Colonic mucosa (tissue), 4 donors: ENCODE measurements at regions not wholly inside any gene's neighbourhood (a gene's known extent, or its start where the extent isn't known, plus 50 kb on each side); places are given as distances from the start of the nearest gene placed in this dataset.

ENCODE experiments used
- DNase-seq: peaks from one replicate; pipeline ENCODE4 v3.0.0-alpha.2; 2020
- H3K27ac ChIP-seq: fragments of 200-600 bp; one replicate; pipeline ENCODE4 v1.8.0; 2021
- H3K27me3 ChIP-seq: fragments of 200-600 bp; one replicate; pipeline ENCODE4 v1.8.0; 2021
- H3K36me3 ChIP-seq: fragments of 200-600 bp; one replicate; pipeline ENCODE4 v1.8.0; 2021
- H3K4me1 ChIP-seq: fragments of 200-600 bp; one replicate; pipeline ENCODE4 v1.8.0; 2021; ENCODE audit warnings: mild to moderate bottlenecking
- H3K4me3 ChIP-seq: fragments of 200-600 bp; one replicate; pipeline ENCODE4 v1.8.0; 2021
- H3K9ac ChIP-seq, 2 donors: one replicate each; pipeline ENCODE4 v1.7.0; 2013; ENCODE audit warnings: control low read depth in 2 of 2, low read depth in 2 of 2, low read length in 2 of 2
- H3K9me3 ChIP-seq: fragments of 200-600 bp; one replicate; pipeline ENCODE4 v1.8.0; 2021
- intact Hi-C: fragments of 100-400 bp; cut with DNase I; formaldehyde crosslinking; loops from one replicate; pipeline ENCODE4 v1.14.1; 2022
- TF ChIP-seq, protein P1 (sequence below): fragments of 200-600 bp; IDR thresholded peaks from one replicate; pipeline ENCODE4 v1.8.0; 2022; ENCODE audit warnings: antibody characterized with exemption, mild to moderate bottlenecking
- donor health status: healthy.
- donor health status: DM: no; HTN: no; CAD: no.
- donor health status: DM: no; HTN: no; CAD: no.

DNA sequence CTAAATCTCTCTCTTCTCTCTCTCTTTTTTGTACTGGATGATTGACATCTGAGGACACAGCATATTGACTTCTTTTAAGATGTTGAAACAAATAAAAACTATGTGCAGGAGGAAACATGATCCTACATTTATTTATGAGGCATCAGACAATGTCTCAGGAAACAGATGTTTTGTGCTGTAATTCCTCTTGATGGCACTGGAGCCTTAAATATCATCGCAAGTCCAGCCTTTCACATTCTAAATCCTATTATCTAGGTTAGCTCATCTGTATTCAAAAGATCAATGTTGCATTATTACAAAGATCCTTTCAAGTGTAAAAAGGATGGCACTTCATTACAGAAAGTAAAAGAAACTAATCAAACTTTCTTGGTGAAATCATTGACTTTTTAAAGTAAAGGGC is 63.9 kb downstream of the MAT2B start:
- no peak for DNase-seq
- H3K4me1 ChIP-seq = no peaks in the 10 kb centered on the region
- intact Hi-C loops = loop anchor here (5.0 to 10.0 kb wide), 3 partner anchors 448 to 1638 kb away; no protein-coding TSS in a partner anchor
- no peaks in the 10 kb centered on the region for H3K27me3 ChIP-seq
- no peaks in the 10 kb centered on the region for H3K36me3 ChIP-seq
- no peaks in the 10 kb centered on the region for H3K9me3 ChIP-seq
- TF ChIP-seq, protein P1, sequence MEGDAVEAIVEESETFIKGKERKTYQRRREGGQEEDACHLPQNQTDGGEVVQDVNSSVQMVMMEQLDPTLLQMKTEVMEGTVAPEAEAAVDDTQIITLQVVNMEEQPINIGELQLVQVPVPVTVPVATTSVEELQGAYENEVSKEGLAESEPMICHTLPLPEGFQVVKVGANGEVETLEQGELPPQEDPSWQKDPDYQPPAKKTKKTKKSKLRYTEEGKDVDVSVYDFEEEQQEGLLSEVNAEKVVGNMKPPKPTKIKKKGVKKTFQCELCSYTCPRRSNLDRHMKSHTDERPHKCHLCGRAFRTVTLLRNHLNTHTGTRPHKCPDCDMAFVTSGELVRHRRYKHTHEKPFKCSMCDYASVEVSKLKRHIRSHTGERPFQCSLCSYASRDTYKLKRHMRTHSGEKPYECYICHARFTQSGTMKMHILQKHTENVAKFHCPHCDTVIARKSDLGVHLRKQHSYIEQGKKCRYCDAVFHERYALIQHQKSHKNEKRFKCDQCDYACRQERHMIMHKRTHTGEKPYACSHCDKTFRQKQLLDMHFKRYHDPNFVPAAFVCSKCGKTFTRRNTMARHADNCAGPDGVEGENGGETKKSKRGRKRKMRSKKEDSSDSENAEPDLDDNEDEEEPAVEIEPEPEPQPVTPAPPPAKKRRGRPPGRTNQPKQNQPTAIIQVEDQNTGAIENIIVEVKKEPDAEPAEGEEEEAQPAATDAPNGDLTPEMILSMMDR = no peak
- H3K9ac ChIP-seq = no peak overlapping the region
- no peak overlapping the region for H3K4me3 ChIP-seq
- no peak overlapping the region for H3K27ac ChIP-seq

DNA sequence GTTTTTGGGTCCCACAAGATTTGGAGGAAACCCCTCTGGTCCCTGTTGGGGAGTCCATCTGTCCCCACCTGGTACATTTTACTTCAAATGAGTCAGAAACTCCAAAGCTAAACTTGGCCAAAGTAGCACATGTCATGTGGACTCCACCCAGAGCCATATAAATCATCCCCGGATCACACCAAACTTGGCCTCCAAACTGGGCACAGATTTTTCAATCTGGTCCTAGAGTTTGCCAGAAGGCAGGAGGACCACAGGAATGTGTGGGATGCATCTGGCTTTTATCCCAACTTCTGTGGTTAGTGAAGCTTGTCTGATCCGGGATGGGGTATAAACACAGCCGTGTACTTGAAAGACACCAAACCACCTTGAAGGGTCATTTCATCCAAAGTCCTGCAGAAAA is 66.3 kb downstream of the MAT2B start:
- H3K9ac ChIP-seq = no peak overlapping the region
- no peaks in the 10 kb centered on the region for H3K36me3 ChIP-seq
- intact Hi-C loops = no loop called here
- no peak for DNase-seq
- TF ChIP-seq, protein P1 = no peak
- H3K27ac ChIP-seq = no peak overlapping the region
- H3K4me1 ChIP-seq = no peaks in the 10 kb centered on the region
- H3K9me3 ChIP-seq = no peaks in the 10 kb centered on the region
- H3K27me3 ChIP-seq = no peaks in the 10 kb centered on the region
- no peak overlapping the region for H3K4me3 ChIP-seq

DNA sequence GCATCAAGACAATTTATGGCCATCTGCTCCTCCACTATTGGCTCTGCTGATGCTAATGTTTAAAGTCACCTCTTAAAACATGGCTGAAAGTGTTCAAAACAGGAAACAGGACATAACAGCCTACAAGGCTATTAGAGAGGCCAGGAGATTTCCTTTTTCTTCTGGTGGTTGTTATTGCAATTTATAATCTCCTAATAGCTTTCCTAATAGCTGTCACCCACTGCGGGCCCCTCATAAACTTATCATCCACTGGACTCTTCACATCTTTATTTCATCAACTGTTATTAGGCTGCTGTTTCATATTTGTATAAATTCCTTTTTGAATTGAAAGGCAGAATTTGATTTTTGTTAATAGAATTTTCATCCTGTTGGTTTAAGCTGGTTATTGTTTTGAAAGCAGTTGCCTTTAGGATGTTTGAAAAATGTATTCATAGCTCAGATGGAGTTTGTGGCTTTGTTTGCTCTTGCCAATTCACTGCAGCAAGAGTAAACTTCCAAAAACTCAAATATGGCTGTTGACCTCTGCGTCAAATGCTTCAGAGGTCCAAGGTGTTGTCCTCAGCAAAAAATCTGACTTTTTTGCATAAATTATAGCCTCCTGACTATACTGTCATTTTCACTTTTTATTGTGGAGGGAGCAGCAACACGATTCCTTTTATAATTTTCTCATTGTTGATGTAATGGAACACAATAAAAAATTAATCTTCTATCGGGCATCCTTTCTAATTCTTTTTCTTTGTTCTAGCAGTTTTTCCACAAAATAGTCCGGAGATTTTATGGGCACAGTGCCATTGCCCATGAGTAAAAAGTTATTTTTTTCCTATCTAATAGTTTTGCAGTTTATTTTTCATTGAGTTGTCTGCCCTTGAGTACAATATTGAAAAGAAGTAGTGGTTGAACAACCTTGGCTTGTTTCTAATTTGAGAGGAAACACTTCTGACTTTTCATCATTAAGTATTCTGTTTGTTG is 69.3 kb downstream of the MAT2B start:
- no peak for DNase-seq
- Histone ChIP-seq H3K36me3 (no peaks in the 10 kb centered on the region), H3K4me1 (no peaks in the 10 kb centered on the region), H3K27ac (no peak overlapping the region), H3K4me3 (no peak overlapping the region), H3K9me3 (no peaks in the 10 kb centered on the region), H3K27me3 (no peaks in the 10 kb centered on the region), H3K9ac (no peak overlapping the region)
- TF ChIP-seq, protein P1 = no peak
- intact Hi-C loops = no loop called here

DNA sequence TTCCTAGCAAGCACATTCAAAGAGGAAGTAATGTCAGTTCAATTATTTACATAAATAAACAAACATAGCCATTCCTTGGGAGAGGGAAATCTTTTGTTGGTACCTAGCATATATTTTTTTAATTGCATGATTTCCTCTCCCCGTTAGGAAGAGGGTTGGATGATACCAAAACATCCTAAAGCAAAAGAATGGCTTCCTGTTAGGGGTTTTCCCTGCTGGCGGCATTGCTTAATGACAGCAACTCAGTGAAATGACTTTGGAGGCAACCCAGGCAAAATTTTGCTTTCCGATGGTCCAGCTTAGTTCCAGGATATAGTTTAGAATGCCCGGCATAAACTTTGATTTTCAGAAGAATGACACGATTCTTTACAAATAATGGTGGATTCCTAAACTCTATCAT is 73.2 kb downstream of the MAT2B start:
- H3K27me3 ChIP-seq = no peaks in the 10 kb centered on the region
- intact Hi-C loops = no loop called here
- H3K4me3 ChIP-seq = no peak overlapping the region
- no peak for DNase-seq
- H3K4me1 ChIP-seq = peaks cover 6% of the 10 kb centered on the region
- TF ChIP-seq, protein P1 = no peak
- no peaks in the 10 kb centered on the region for H3K36me3 ChIP-seq
- H3K9me3 ChIP-seq = no peaks in the 10 kb centered on the region
- H3K27ac ChIP-seq = no peak overlapping the region
- H3K9ac ChIP-seq = no peak overlapping the region

DNA sequence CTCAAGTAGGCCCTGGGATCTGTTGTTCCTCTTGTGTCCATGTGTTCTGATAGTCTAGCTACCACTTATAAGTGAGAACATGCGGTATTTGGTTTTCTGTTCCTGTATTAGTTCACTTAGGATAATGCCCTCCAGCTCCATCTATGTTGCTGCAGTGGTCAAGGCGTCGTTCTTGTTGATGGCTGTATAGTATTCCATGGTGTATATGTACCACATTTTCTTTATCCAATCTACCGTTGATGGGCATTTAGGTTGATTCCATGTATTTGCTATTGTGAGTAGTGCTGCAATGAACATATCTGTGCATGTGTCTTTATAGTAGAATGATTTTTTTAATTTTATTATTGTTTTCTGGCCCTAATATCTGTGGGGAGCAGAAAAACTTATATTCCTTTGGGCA is 74.3 kb downstream of the MAT2B start:
- Histone ChIP-seq H3K27ac (no peak overlapping the region), H3K36me3 (no peaks in the 10 kb centered on the region), H3K9me3 (no peaks in the 10 kb centered on the region), H3K27me3 (no peaks in the 10 kb centered on the region), H3K9ac (no peak overlapping the region), H3K4me1 (peaks cover 6% of the 10 kb centered on the region), H3K4me3 (no peak overlapping the region)
- TF ChIP-seq, protein P1 = no peak
- intact Hi-C loops = no loop called here
- DNase-seq = no peak
